ENCODE measurements at regions not wholly inside any gene's neighbourhood (a gene's known extent, or its start where the extent isn't known, plus 50 kb on each side); places are given as distances from the start of the nearest gene placed in this dataset.

- no peak for TF ChIP-seq RAD21 (conservative IDR thresholded peaks at IDR 0.05 in 1 of 2, IDR thresholded peaks at IDR 0.05 in 1 of 2)
- TF ChIP-seq CTCF (IDR thresholded peaks at IDR 0.05): no peak
- no peak for TF ChIP-seq PHF8 (IDR thresholded peaks at IDR 0.05; ENCODE audit: borderline replicate concordance, low read depth)
- no peak for TF ChIP-seq CBX2 (IDR thresholded peaks at IDR 0.05; ENCODE audit: borderline replicate concordance, low read depth)
- TF ChIP-seq EP300 (IDR thresholded peaks at IDR 0.05): no peak
- no peak for TF ChIP-seq EHMT2 (IDR thresholded peaks at IDR 0.05; ENCODE audit: low read depth)
- no peak for TF ChIP-seq USF2 (IDR thresholded peaks at IDR 0.05)
- TF ChIP-seq POLR2A (IDR thresholded peaks at IDR 0.05; ENCODE audit: low read length): no peak
- no peak for TF ChIP-seq ZNF302 (CRISPR knock-in tag; IDR thresholded peaks at IDR 0.05)
- no peak for TF ChIP-seq RFX5 (IDR thresholded peaks at IDR 0.05)
- TF ChIP-seq MAX (IDR thresholded peaks at IDR 0.05): no peak
- TF ChIP-seq TP53 (CRISPR knock-in tag; IDR thresholded peaks at IDR 0.05): no peak
These were observed 801.3 kb downstream of the EPHA3 start for GRCh38 chr3:89908711-89909213.
